ENCODE measurements at regions not wholly inside any gene's neighbourhood (a gene's known extent, or its start where the extent isn't known, plus 50 kb on each side); places are given as distances from the start of the nearest gene placed in this dataset.

- H3K4me1 Mint-ChIP-seq: peaks cover 13% of the 10 kb centered on the region
- peaks cover 0 to 3% (median 3%) of the 10 kb centered on the region in 3 donors for H3K27me3 Mint-ChIP-seq (ENCODE audit: low read depth in 3 of 3)
- Histone ChIP-seq H3K36me3 (replicated peaks in 1 of 2; ENCODE audit: control insufficient read depth in 1 of 2, insufficient read depth in 2 of 2, low read length in 2 of 2) (no peaks in the 10 kb centered on the region), H3K9me3 (replicated peaks in 1 of 2; ENCODE audit: control insufficient read depth in 1 of 2, insufficient read depth in 1 of 2, low read length in 2 of 2) (no peaks in the 10 kb centered on the region), H2AFZ (ENCODE audit: insufficient read depth, low read depth, low read length, poor library complexity, severe bottlenecking) (no peak overlapping the region), H3K4me1 (ENCODE audit: control insufficient read depth in 1 of 2, insufficient read depth in 2 of 2, low read length in 2 of 2) (peaks cover 0 to 5% of the 10 kb centered on the region in 2 donors), H4K20me1 (ENCODE audit: insufficient read depth, low read length) (no peaks in the 10 kb centered on the region), H3K79me2 (ENCODE audit: insufficient read depth, low read length) (no peaks in the 10 kb centered on the region), H3K27me3 (ENCODE audit: control insufficient read depth in 2 of 2, insufficient read depth in 2 of 2, low read length in 2 of 2) (no peaks in the 10 kb centered on the region), H3K4me2 (replicated peaks; ENCODE audit: extremely low read depth, low read length, poor library complexity, severe bottlenecking) (no peak overlapping the region), H3K4me3 (replicated peaks in 1 of 3; ENCODE audit: low read depth in 2 of 3, low read length in 3 of 3) (no peak overlapping the region), H3K27ac (ENCODE audit: low read depth in 1 of 2, low read length in 2 of 2) (no peak overlapping the region), H3K9ac (ENCODE audit: insufficient read depth, low read length, poor library complexity, severe bottlenecking) (no peak overlapping the region)
- peak in 1 of 3 donors; percentile 15 for DNase-seq
- H3K27ac Mint-ChIP-seq: no peak overlapping the region
- TF ChIP-seq CTCF (IDR thresholded peaks at IDR 0.05): peak; percentile 47
- no peaks in the 10 kb centered on the region for H3K9me3 Mint-ChIP-seq
- 40% methylated on average over 1 of the region's 4 CpGs for WGBS (ENCODE audit: insufficient coverage)
- H3K4me3 Mint-ChIP-seq: no peak overlapping the region
- intact Hi-C loops (cut with micrococcal nuclease): loop anchor here (5.0 kb wide), 2 partner anchors 161 to 176 kb away; no protein-coding TSS in a partner anchor
- no peaks in the 10 kb centered on the region for H3K36me3 Mint-ChIP-seq
These were observed 84.5 kb upstream of the DYNC1I1 start for GRCh38 chr7:95687759-95688343.

GRCh38 chr7:95686109-95686508 is 86.2 kb upstream of the DYNC1I1 start:
- DNase-seq: peak; percentile 48 to 58 (median 49)
- Mint-ChIP-seq H3K4me1 (peaks cover 16% of the 10 kb centered on the region), H3K27me3 (ENCODE audit: low read depth in 3 of 3) (peaks cover 0 to 3% (median 1%) of the 10 kb centered on the region in 3 donors), H3K27ac (no peak overlapping the region), H3K9me3 (no peaks in the 10 kb centered on the region), H3K36me3 (no peaks in the 10 kb centered on the region), H3K4me3 (no peak overlapping the region)
- Histone ChIP-seq H3K4me2 (replicated peaks; ENCODE audit: extremely low read depth, low read length, poor library complexity, severe bottlenecking) (no peak overlapping the region), H3K79me2 (ENCODE audit: insufficient read depth, low read length) (no peaks in the 10 kb centered on the region), H3K27ac (ENCODE audit: low read depth in 1 of 2, low read length in 2 of 2) (no peak overlapping the region), H2AFZ (ENCODE audit: insufficient read depth, low read depth, low read length, poor library complexity, severe bottlenecking) (no peak overlapping the region), H3K4me1 (ENCODE audit: control insufficient read depth in 1 of 2, insufficient read depth in 2 of 2, low read length in 2 of 2) (peaks cover 0 to 5% of the 10 kb centered on the region in 2 donors), H3K4me3 (replicated peaks in 1 of 3; ENCODE audit: low read depth in 2 of 3, low read length in 3 of 3) (no peak overlapping the region), H3K36me3 (replicated peaks in 1 of 2; ENCODE audit: control insufficient read depth in 1 of 2, insufficient read depth in 2 of 2, low read length in 2 of 2) (no peaks in the 10 kb centered on the region), H3K9me3 (replicated peaks in 1 of 2; ENCODE audit: control insufficient read depth in 1 of 2, insufficient read depth in 1 of 2, low read length in 2 of 2) (no peaks in the 10 kb centered on the region), H3K9ac (ENCODE audit: insufficient read depth, low read length, poor library complexity, severe bottlenecking) (no peak overlapping the region), H4K20me1 (ENCODE audit: insufficient read depth, low read length) (no peaks in the 10 kb centered on the region), H3K27me3 (ENCODE audit: control insufficient read depth in 2 of 2, insufficient read depth in 2 of 2, low read length in 2 of 2) (no peaks in the 10 kb centered on the region)
- TF ChIP-seq CTCF (IDR thresholded peaks at IDR 0.05): peak; percentile 70
- intact Hi-C loops (cut with micrococcal nuclease): loop anchor here (5.0 kb wide), 2 partner anchors 159 to 174 kb away; no protein-coding TSS in a partner anchor
- 15% methylated on average over 2 of the region's 4 CpGs for WGBS (ENCODE audit: insufficient coverage)

All from CD14-positive monocyte (primary cell).